Liver (tissue), 3 donors: ENCODE measurements at regions not wholly inside any gene's neighbourhood (a gene's known extent, or its start where the extent isn't known, plus 50 kb on each side); places are given as distances from the start of the nearest gene placed in this dataset.

Experiments
- CTCF ChIP-seq: fragments of 150-350 bp; IDR thresholded peaks from 2 replicates; pipeline ENCODE4 v1.5.1; 2017; ENCODE audit warnings: improper control_type of control experiment, low read depth, low read length; ENCODE audit not compliant: missing input control
- EGR1 ChIP-seq, 2 donors: IDR thresholded peaks; 2 replicates each; pipeline ENCODE4 v1.6.1; 2016 to 2018; ENCODE audit warnings: antibody characterized with exemption in 2 of 2, low read depth in 2 of 2
- FOXA2 ChIP-seq: IDR thresholded peaks from 2 replicates; pipeline ENCODE4 v1.6.1; 2016; ENCODE audit warnings: antibody characterized with exemption
- GABPA ChIP-seq, 2 donors: IDR thresholded peaks in 1 of 2; conservative IDR thresholded peaks in 1 of 2; 2 replicates each; pipeline ENCODE4 v1.6.1; 2016; ENCODE audit warnings: antibody characterized with exemption in 2 of 2, mild to moderate bottlenecking in 1 of 2, moderate library complexity in 1 of 2
- JUND ChIP-seq, 2 donors: IDR thresholded peaks; 2 replicates each; pipeline ENCODE4 v1.6.1; 2016; ENCODE audit warnings: antibody characterized with exemption in 2 of 2
- RAD21 ChIP-seq, 2 donors: IDR thresholded peaks; 2 replicates each; pipeline ENCODE4 v1.6.1; 2016; ENCODE audit warnings: antibody characterized with exemption in 2 of 2, mild to moderate bottlenecking in 2 of 2
- RXRA ChIP-seq, 2 donors: IDR thresholded peaks; 2 replicates each; pipeline ENCODE4 v1.6.1; 2017 to 2018; ENCODE audit warnings: antibody characterized with exemption in 2 of 2, mild to moderate bottlenecking in 1 of 2
- SP1 ChIP-seq: IDR thresholded peaks from 2 replicates; pipeline ENCODE4 v1.6.1; 2018; ENCODE audit warnings: antibody characterized with exemption, mild to moderate bottlenecking
- TAF1 ChIP-seq: conservative IDR thresholded peaks from 2 replicates; pipeline ENCODE4 v1.6.1; 2016; ENCODE audit warnings: antibody characterized with exemption, mild to moderate bottlenecking
- YY1 ChIP-seq: IDR thresholded peaks from 2 replicates; pipeline ENCODE4 v1.6.1; 2016; ENCODE audit warnings: antibody characterized with exemption, mild to moderate bottlenecking
- ZBTB33 ChIP-seq: IDR thresholded peaks from 2 replicates; pipeline ENCODE4 v1.6.1; 2016; ENCODE audit warnings: antibody characterized with exemption
- TF ChIP-seq, protein P1 (sequence below): IDR thresholded peaks from 2 replicates; pipeline ENCODE4 v1.6.1; 2016; ENCODE audit warnings: antibody characterized with exemption
- TF ChIP-seq, protein P2 (sequence below): IDR thresholded peaks from 2 replicates; pipeline ENCODE4 v1.6.1; 2016; ENCODE audit warnings: antibody characterized with exemption
- TF ChIP-seq, protein P3 (sequence below): IDR thresholded peaks from 2 replicates; pipeline ENCODE4 v1.6.1; 2016; ENCODE audit warnings: antibody characterized with exemption, mild to moderate bottlenecking
- donor health status: healthy.
- donor health status: healthy.

DNA sequence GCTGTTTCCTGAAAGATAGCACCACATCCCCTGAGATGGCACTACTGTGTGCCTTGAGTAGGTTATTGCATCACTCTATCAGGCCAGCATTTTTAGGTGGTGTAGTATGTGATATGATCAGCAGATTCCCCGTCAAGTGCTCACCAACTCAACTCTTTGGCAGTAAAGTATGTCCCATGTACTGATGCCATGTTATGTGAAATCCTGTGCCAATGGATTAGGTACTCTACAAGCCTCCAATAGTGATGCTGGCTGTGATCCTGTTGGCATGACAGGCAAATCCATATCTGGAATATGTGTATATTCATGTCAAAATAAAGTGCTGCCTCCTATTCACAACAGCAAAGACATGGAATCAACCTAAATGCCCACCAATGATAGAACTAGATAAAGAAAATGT, 137.2 kb upstream of the CAMK1G start:
- TF ChIP-seq GABPA (IDR thresholded peaks at IDR 0.05 in 1 of 2, conservative IDR thresholded peaks at IDR 0.05 in 1 of 2) (no peak), CTCF (no peak), TAF1 (no peak), YY1 (no peak), ZBTB33 (no peak), JUND (IDR thresholded peaks at IDR 0.05) (no peak), EGR1 (IDR thresholded peaks at IDR 0.05; ENCODE audit: low read depth in 2 of 2) (no peak), RAD21 (IDR thresholded peaks at IDR 0.05) (no peak), RXRA (IDR thresholded peaks at IDR 0.05) (no peak), SP1 (no peak), FOXA2 (no peak)
- TF ChIP-seq, protein P1, sequence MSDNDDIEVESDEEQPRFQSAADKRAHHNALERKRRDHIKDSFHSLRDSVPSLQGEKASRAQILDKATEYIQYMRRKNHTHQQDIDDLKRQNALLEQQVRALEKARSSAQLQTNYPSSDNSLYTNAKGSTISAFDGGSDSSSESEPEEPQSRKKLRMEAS: no peak
- TF ChIP-seq, protein P2, sequence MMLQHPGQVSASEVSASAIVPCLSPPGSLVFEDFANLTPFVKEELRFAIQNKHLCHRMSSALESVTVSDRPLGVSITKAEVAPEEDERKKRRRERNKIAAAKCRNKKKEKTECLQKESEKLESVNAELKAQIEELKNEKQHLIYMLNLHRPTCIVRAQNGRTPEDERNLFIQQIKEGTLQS: no peak
- TF ChIP-seq, protein P3, sequence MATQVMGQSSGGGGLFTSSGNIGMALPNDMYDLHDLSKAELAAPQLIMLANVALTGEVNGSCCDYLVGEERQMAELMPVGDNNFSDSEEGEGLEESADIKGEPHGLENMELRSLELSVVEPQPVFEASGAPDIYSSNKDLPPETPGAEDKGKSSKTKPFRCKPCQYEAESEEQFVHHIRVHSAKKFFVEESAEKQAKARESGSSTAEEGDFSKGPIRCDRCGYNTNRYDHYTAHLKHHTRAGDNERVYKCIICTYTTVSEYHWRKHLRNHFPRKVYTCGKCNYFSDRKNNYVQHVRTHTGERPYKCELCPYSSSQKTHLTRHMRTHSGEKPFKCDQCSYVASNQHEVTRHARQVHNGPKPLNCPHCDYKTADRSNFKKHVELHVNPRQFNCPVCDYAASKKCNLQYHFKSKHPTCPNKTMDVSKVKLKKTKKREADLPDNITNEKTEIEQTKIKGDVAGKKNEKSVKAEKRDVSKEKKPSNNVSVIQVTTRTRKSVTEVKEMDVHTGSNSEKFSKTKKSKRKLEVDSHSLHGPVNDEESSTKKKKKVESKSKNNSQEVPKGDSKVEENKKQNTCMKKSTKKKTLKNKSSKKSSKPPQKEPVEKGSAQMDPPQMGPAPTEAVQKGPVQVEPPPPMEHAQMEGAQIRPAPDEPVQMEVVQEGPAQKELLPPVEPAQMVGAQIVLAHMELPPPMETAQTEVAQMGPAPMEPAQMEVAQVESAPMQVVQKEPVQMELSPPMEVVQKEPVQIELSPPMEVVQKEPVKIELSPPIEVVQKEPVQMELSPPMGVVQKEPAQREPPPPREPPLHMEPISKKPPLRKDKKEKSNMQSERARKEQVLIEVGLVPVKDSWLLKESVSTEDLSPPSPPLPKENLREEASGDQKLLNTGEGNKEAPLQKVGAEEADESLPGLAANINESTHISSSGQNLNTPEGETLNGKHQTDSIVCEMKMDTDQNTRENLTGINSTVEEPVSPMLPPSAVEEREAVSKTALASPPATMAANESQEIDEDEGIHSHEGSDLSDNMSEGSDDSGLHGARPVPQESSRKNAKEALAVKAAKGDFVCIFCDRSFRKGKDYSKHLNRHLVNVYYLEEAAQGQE: no peak
